K562 (cell line): ENCODE measurements at regions not wholly inside any gene's neighbourhood (a gene's known extent, or its start where the extent isn't known, plus 50 kb on each side); places are given as distances from the start of the nearest gene placed in this dataset.

Source experiments
- ATAC-seq: fragments of 200-7000 bp; cut with Tn5 transposase; 3 replicates; pipeline ENCODE4 v1.9.1; 2020; ENCODE audit warnings: moderate library complexity
- BruUV-seq: library from RNA; stranded (reverse); fragments of 400-500 nt; replicated peaks from 2 replicates; lab custom pipeline; 2021; lab: Mats Ljungman, UMichigan
- CTCF ChIA-PET: fragments of 300-600 bp; formaldehyde crosslinking; extraction: SDS; loops from one replicate; lab custom pipeline; 2021; ENCODE audit warnings: low intra/inter-chr PET ratio; lab: Yijun Ruan, JAX
- POLR2A ChIA-PET: fragments of 300-600, 350-650 bp; sonication (Branson Sonifier 250); formaldehyde crosslinking; extraction: SDS; loops from one replicate; lab custom pipeline; 2021; ENCODE audit warnings: antibody characterized with exemption, inconsistent platforms; lab: Yijun Ruan, JAX
- DNase-seq, 4 experiments: peaks; one replicate each; pipeline versions ENCODE4 v3.0.0 to v3.0.0-alpha.2; 2011 to 2018; ENCODE audit warnings: low spot score in 3 of 4, mixed read lengths in 3 of 4; ENCODE audit errors: extremely low read depth in 1 of 4
- FAIRE-seq: peaks from 2 replicates; lab custom pipeline; 2011; peaks lifted over from hg19 to GRCh38; lab: Jason Lieb, UNC
- H2AFZ ChIP-seq: 2 replicates; pipeline ENCODE4 v1.6.0; 2011; ENCODE audit warnings: low read depth, low read length, control low read depth, inconsistent platforms
- H3K27ac ChIP-seq: fragments of 200-600 bp; 3 replicates; pipeline ENCODE4 v1.8.0; 2011; ENCODE audit warnings: low read depth, mild to moderate bottlenecking, control low read depth, inconsistent platforms, low read length, moderate library complexity, mixed read lengths; ENCODE audit errors: extremely low read depth
- H3K27me3 ChIP-seq, 2 experiments: fragments of 300-600 bp in 1 of 2; 2 replicates in 1 of 2; 3 replicates in 1 of 2; pipeline versions ENCODE4 v1.6.0 to v1.8.0; 2011; ENCODE audit warnings: inconsistent platforms in 2 of 2, low read length in 2 of 2, mild to moderate bottlenecking in 1 of 2, mixed read lengths in 1 of 2, moderate library complexity in 1 of 2; ENCODE audit not compliant: control insufficient read depth in 2 of 2, insufficient read depth in 2 of 2
- H3K36me3 ChIP-seq: fragments of 300-600 bp; 3 replicates; pipeline ENCODE4 v1.8.0; 2011; ENCODE audit warnings: mild to moderate bottlenecking, low read length, inconsistent platforms; ENCODE audit not compliant: control insufficient read depth, insufficient read depth
- H3K4me1 ChIP-seq, 2 experiments: fragments of 200-600 bp in 1 of 2; replicated peaks in 1 of 2; 2 replicates in 1 of 2; 3 replicates in 1 of 2; pipeline versions ENCODE4 v1.5.1 to v1.8.0; 2011; ENCODE audit warnings: inconsistent platforms in 2 of 2, low read length in 2 of 2, mild to moderate bottlenecking in 1 of 2, mixed read lengths in 1 of 2, moderate library complexity in 1 of 2; ENCODE audit not compliant: control insufficient read depth in 2 of 2, insufficient read depth in 2 of 2
- H3K4me2 ChIP-seq: 2 replicates; pipeline ENCODE4 v1.6.1; 2011; ENCODE audit warnings: low read length, control low read depth, inconsistent platforms, mixed read lengths; ENCODE audit not compliant: insufficient read depth
- H3K4me3 ChIP-seq: fragments of 200-600 bp; sonication (generic), shearing (Covaris generic); 2 replicates; pipeline ENCODE4 v1.5.1; 2016; ENCODE audit warnings: control low read depth, inconsistent platforms
- H3K79me2 ChIP-seq: fragments of 200-600 bp; 3 replicates; pipeline ENCODE4 v1.8.0; 2011; ENCODE audit warnings: low read length, inconsistent platforms; ENCODE audit not compliant: control insufficient read depth, insufficient read depth
- H3K9ac ChIP-seq, 2 experiments: 2 replicates each; pipeline versions ENCODE4 v1.6.0 to v1.6.1; 2011; ENCODE audit warnings: low read depth in 2 of 2, low read length in 2 of 2, control low read depth in 1 of 2, inconsistent platforms in 1 of 2, mild to moderate bottlenecking in 1 of 2, mixed read lengths in 1 of 2; ENCODE audit not compliant: insufficient read depth in 1 of 2
- H3K9me1 ChIP-seq: one replicate; pipeline ENCODE4 v1.6.0; 2011; ENCODE audit warnings: inconsistent platforms, mild to moderate bottlenecking, low read length, moderate library complexity; ENCODE audit not compliant: control insufficient read depth, insufficient read depth
- H3K9me3 ChIP-seq: replicated peaks from 2 replicates; pipeline ENCODE4 v1.5.1; 2011; ENCODE audit warnings: low read depth, low read length, inconsistent platforms; ENCODE audit not compliant: control insufficient read depth, insufficient read depth
- H4K20me1 ChIP-seq: replicated peaks from 2 replicates; pipeline ENCODE4 v1.6.1; 2011; ENCODE audit warnings: low read length, inconsistent platforms, mixed read lengths; ENCODE audit not compliant: control insufficient read depth, insufficient read depth
- ADNP ChIP-seq: fragments of 200-800 bp; sonication (Bioruptor generic); IDR thresholded peaks from 2 replicates; pipeline ENCODE4 v1.6.1; 2016; ENCODE audit warnings: missing genetic modification characterization, missing compliant biosample characterization
- ATF1 ChIP-seq, 2 experiments: fragments of 450-650 bp in 1 of 2; IDR thresholded peaks; 2 replicates each; pipeline ENCODE4 v1.6.1; 2016; ENCODE audit warnings: missing compliant biosample characterization in 1 of 2, missing genetic modification characterization in 1 of 2
- CREB5 ChIP-seq: fragments of 250-450 bp; sonication (Bioruptor Pico); IDR thresholded peaks from 2 replicates; pipeline ENCODE4 v1.5.0; 2020; ENCODE audit warnings: mild to moderate bottlenecking
- E4F1 ChIP-seq: fragments of 250-450 bp; sonication (Bioruptor Pico); IDR thresholded peaks from 2 replicates; pipeline ENCODE4 v1.5.0; 2021; ENCODE audit warnings: mild to moderate bottlenecking, borderline replicate concordance
- EHMT2 ChIP-seq: fragments of 450-650 bp; IDR thresholded peaks from 2 replicates; pipeline ENCODE4 v1.6.1; 2018; ENCODE audit warnings: antibody characterized with exemption
- HES1 ChIP-seq: fragments of 450-650 bp; IDR thresholded peaks from 2 replicates; pipeline ENCODE4 v1.6.1; 2016; ENCODE audit warnings: low read depth, mild to moderate bottlenecking, moderate library complexity
- PHF20 ChIP-seq: fragments of 450-650 bp; IDR thresholded peaks from 2 replicates; pipeline ENCODE4 v1.6.1; 2018; ENCODE audit not compliant: partially characterized antibody
- PRPF4 ChIP-seq: fragments of 200-400 bp; formaldehyde crosslinking; IDR thresholded peaks from one replicate; pipeline ENCODE4 v1.6.1; 2017; ENCODE audit warnings: low read length, low read depth, mild to moderate bottlenecking; ENCODE audit not compliant: insufficient read depth, poor library complexity, severe bottlenecking
- RCOR1 ChIP-seq, 2 experiments: IDR thresholded peaks; 2 replicates each; pipeline ENCODE4 v1.6.1; 2012; ENCODE audit warnings: low read depth in 2 of 2, low read length in 2 of 2, borderline replicate concordance in 1 of 2, improper control_type of control experiment in 1 of 2
- TCF15 ChIP-seq: fragments of 250-450 bp; sonication (Bioruptor Pico); IDR thresholded peaks from 2 replicates; pipeline ENCODE4 v1.8.0; 2022; ENCODE audit warnings: moderate library complexity, mild to moderate bottlenecking, inconsistent platforms
- ZNF347 ChIP-seq: fragments of 450-650 bp; formaldehyde crosslinking; IDR thresholded peaks from 2 replicates; pipeline ENCODE4 v1.4.0; 2020; ENCODE audit warnings: low read depth, mild to moderate bottlenecking, moderate library complexity
- ZNF449 ChIP-seq: fragments of 250-450 bp; sonication (Bioruptor Pico); IDR thresholded peaks from 2 replicates; pipeline ENCODE4 v1.8.0; 2022; ENCODE audit warnings: moderate library complexity, mild to moderate bottlenecking, inconsistent platforms
- ZNF699 ChIP-seq: fragments of 250-450 bp; sonication (Bioruptor Pico); IDR thresholded peaks from 2 replicates; pipeline ENCODE4 v1.8.0; 2021; ENCODE audit warnings: mild to moderate bottlenecking, moderate library complexity; ENCODE audit not compliant: insufficient replicate concordance
- ZNF76 ChIP-seq: fragments of 250-450 bp; sonication (Bioruptor Pico); IDR thresholded peaks from 2 replicates; pipeline ENCODE4 v1.4.0; 2020; ENCODE audit warnings: mild to moderate bottlenecking, moderate library complexity, borderline replicate concordance
- WGBS: fragments of 100-300 bp; shearing (Covaris generic); methylation state at CpG from one replicate; pipeline ENCODE4 v1.1.6; 2016; ENCODE audit warnings: low coverage, mixed read lengths; ENCODE audit not compliant: insufficient coverage; ENCODE audit errors: missing lambda C conversion rate; 5-methylcytosine and 5-hydroxymethylcytosine counted together
- in situ Hi-C: fragments of 300-500 bp; cut with MboI; formaldehyde crosslinking; loops from 4 replicates; pipeline ENCODE4 v1.15.0; 2018; ENCODE audit warnings: inconsistent platforms, mixed read lengths
- intact Hi-C: fragments of 100-400 bp; cut with micrococcal nuclease; formaldehyde crosslinking; loops from 2 replicates; pipeline ENCODE4 v1.14.2; 2022

- in situ Hi-C loops (no loop called here), intact Hi-C loops (no loop called here)
- H3K4me3 ChIP-seq, result no peak overlapping the region
- ChIA-PET CTCF (no interaction called here), POLR2A (no interaction called here)
- H3K9me1 ChIP-seq, result no peaks in the 10 kb centered on the region
- H3K4me1 ChIP-seq, result no peaks in the 10 kb centered on the region
- ATAC-seq, result no peak
- no peak for DNase-seq
- no peaks in the 10 kb centered on the region for H3K79me2 ChIP-seq
- H2AFZ ChIP-seq, result no peak overlapping the region
- no peak overlapping the region for H3K4me2 ChIP-seq
- H3K27ac ChIP-seq, result no peak overlapping the region
- H3K9ac ChIP-seq, result no peak overlapping the region
- BruUV-seq, result no TSS peak
- FAIRE-seq, result no peak
- H4K20me1 ChIP-seq, result no peaks in the 10 kb centered on the region
- no peaks in the 10 kb centered on the region for H3K9me3 ChIP-seq
- WGBS, result 0% methylated on average over 2 of the region's 2 CpGs
- H3K27me3 ChIP-seq, result no peaks in the 10 kb centered on the region
- H3K36me3 ChIP-seq, result no peaks in the 10 kb centered on the region
- TF ChIP-seq EHMT2 (no peak), ATF1 (CRISPR knock-in tag; IDR thresholded peaks at IDR 0.05) (no peak), ATF1 (tag; IDR thresholded peaks at IDR 0.05) (no peak), PRPF4 (no peak), ZNF699 (CRISPR knock-in tag) (no peak), CREB5 (no peak), TCF15 (CRISPR knock-in tag) (no peak), ZNF347 (CRISPR knock-in tag) (no peak), HES1 (no peak), ADNP (tag) (no peak), ZNF76 (CRISPR knock-in tag) (no peak), E4F1 (CRISPR knock-in tag) (no peak), PHF20 (no peak), ZNF449 (CRISPR knock-in tag) (no peak), RCOR1 (IDR thresholded peaks at IDR 0.05; ENCODE audit: borderline replicate concordance in 1 of 2, low read depth in 2 of 2, low read length in 2 of 2) (no peak)
Measured at GRCh38 chr5:5919411-5919810, 458.9 kb downstream of the MED10 start.
